ENCODE measurements at regions not wholly inside any gene's neighbourhood (a gene's known extent, or its start where the extent isn't known, plus 50 kb on each side); places are given as distances from the start of the nearest gene placed in this dataset.

- no peak for TF ChIP-seq CTCF (IDR thresholded peaks at IDR 0.05; ENCODE audit: insufficient read depth, low read length, poor library complexity, severe bottlenecking)
- no peaks in the 10 kb centered on the region for H3K36me3 ChIP-seq (ENCODE audit: control insufficient read depth, insufficient read depth, low read length)
- H3K27me3 ChIP-seq (ENCODE audit: control insufficient read depth, insufficient read depth, low read length), result no peaks in the 10 kb centered on the region
- no peak for DNase-seq (ENCODE audit: low read depth)
- no peak overlapping the region for H3K4me3 ChIP-seq (ENCODE audit: low read depth, low read length)
Observed at GRCh38 chr17:21814776-21815175, 122.5 kb downstream of the KCNJ18 start.

GRCh38 chr17:21815352-21816063 lies 123.2 kb downstream of the KCNJ18 start:
- DNase-seq (ENCODE audit: low read depth), result no peak
- no peak for TF ChIP-seq CTCF (IDR thresholded peaks at IDR 0.05; ENCODE audit: insufficient read depth, low read length, poor library complexity, severe bottlenecking)
- no peaks in the 10 kb centered on the region for H3K36me3 ChIP-seq (ENCODE audit: control insufficient read depth, insufficient read depth, low read length)
- H3K27me3 ChIP-seq (ENCODE audit: control insufficient read depth, insufficient read depth, low read length), result no peaks in the 10 kb centered on the region
- H3K4me3 ChIP-seq (ENCODE audit: low read depth, low read length), result no peak overlapping the region

GRCh38 chr17:21816592-21817567 lies 124.6 kb downstream of the KCNJ18 start:
- no peak for DNase-seq (ENCODE audit: low read depth)
- Histone ChIP-seq H3K27me3 (ENCODE audit: control insufficient read depth, insufficient read depth, low read length) (no peaks in the 10 kb centered on the region), H3K4me3 (ENCODE audit: low read depth, low read length) (no peak overlapping the region), H3K36me3 (ENCODE audit: control insufficient read depth, insufficient read depth, low read length) (no peaks in the 10 kb centered on the region)
- no peak for TF ChIP-seq CTCF (IDR thresholded peaks at IDR 0.05; ENCODE audit: insufficient read depth, low read length, poor library complexity, severe bottlenecking)

- DNase-seq (ENCODE audit: low read depth), result no peak
- Histone ChIP-seq H3K4me3 (ENCODE audit: low read depth, low read length) (no peak overlapping the region), H3K27me3 (ENCODE audit: control insufficient read depth, insufficient read depth, low read length) (no peaks in the 10 kb centered on the region), H3K36me3 (ENCODE audit: control insufficient read depth, insufficient read depth, low read length) (no peaks in the 10 kb centered on the region)
- no peak for TF ChIP-seq CTCF (IDR thresholded peaks at IDR 0.05; ENCODE audit: insufficient read depth, low read length, poor library complexity, severe bottlenecking)
Observed at GRCh38 chr17:21817791-21818364, 125.6 kb downstream of the KCNJ18 start.

DNA sequence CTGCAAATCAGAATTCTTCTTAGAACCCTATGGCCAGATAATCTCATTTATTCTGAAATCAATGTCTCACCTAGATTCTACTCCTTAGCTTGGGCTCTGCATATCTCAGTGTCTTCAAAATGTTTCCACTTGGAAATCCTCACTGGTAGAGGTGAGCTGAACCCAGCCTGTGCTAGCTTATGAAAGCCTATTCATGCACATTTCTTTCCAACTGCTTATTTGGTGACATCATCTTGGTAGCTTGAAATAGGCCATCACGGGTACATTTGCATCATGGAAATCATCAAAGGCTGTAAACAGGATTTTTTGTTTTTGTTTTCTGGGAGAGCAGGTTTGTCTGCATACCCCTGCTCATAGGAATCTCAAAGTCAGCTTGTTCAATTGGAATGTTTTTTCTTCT lies 130.8 kb downstream of the KCNJ18 start:
- Histone ChIP-seq H3K4me3 (ENCODE audit: low read depth, low read length) (no peak overlapping the region), H3K36me3 (ENCODE audit: control insufficient read depth, insufficient read depth, low read length) (no peaks in the 10 kb centered on the region), H3K27me3 (ENCODE audit: control insufficient read depth, insufficient read depth, low read length) (no peaks in the 10 kb centered on the region)
- no peak for TF ChIP-seq CTCF (IDR thresholded peaks at IDR 0.05; ENCODE audit: insufficient read depth, low read length, poor library complexity, severe bottlenecking)
- no peak for DNase-seq (ENCODE audit: low read depth)

Measured in kidney epithelial cell (primary cell).